ENCODE measurements at regions not wholly inside any gene's neighbourhood (a gene's known extent, or its start where the extent isn't known, plus 50 kb on each side); places are given as distances from the start of the nearest gene placed in this dataset.

GRCh38 chr14:53786045-53786444 lies 170.6 kb downstream of the BMP4 start:
- H4K20me1 ChIP-seq (ENCODE audit: control insufficient read depth, extremely low read depth, insufficient read depth, low read length): no peaks in the 10 kb centered on the region
- no peak for FAIRE-seq
- no peak overlapping the region for H3K27ac ChIP-seq (ENCODE audit: control insufficient read depth, insufficient read depth, low read length)
- no peak overlapping the region for H3K9ac ChIP-seq (ENCODE audit: control insufficient read depth, extremely low read depth, insufficient read depth, low read length)
- dilution Hi-C loops (cut with MboI; ENCODE audit: extremely low pct_ligation_motif_present, low sequenced_read_pairs): no loop called here
- H3K9me3 ChIP-seq (ENCODE audit: control insufficient read depth, low read depth, low read length): no peaks in the 10 kb centered on the region
- DNase-seq (ENCODE audit: low read depth, low spot score): no peak
- H3K79me2 ChIP-seq (ENCODE audit: control insufficient read depth, insufficient read depth, low read length): no peaks in the 10 kb centered on the region
- peaks cover 5% of the 10 kb centered on the region for H3K27me3 ChIP-seq (ENCODE audit: control insufficient read depth, extremely low read depth, insufficient read depth, low read length)
- no peaks in the 10 kb centered on the region for H3K9me1 ChIP-seq (ENCODE audit: control insufficient read depth, extremely low read depth, insufficient read depth, low read length)
- no peak overlapping the region for H2AFZ ChIP-seq (ENCODE audit: control insufficient read depth, low read length)
- no peak for TF ChIP-seq EZH2 (IDR thresholded peaks at IDR 0.05; ENCODE audit: low read length)
- TF ChIP-seq CTCF (optimal IDR thresholded peaks at IDR 0.05 in 1 of 3, IDR thresholded peaks at IDR 0.05 in 1 of 3, conservative IDR thresholded peaks at IDR 0.05 in 1 of 3; ENCODE audit: extremely low read depth in 1 of 3, insufficient read depth in 2 of 3, low read length in 3 of 3): no peak
- no peak overlapping the region for H3K4me2 ChIP-seq (ENCODE audit: control insufficient read depth, extremely low read depth, insufficient read depth, low read depth, low read length)
- no peaks in the 10 kb centered on the region for H3K4me1 ChIP-seq (ENCODE audit: control insufficient read depth, extremely low read depth, insufficient read depth, low read length)
- no peaks in the 10 kb centered on the region for H3K36me3 ChIP-seq (ENCODE audit: control insufficient read depth in 2 of 2, extremely low read depth in 1 of 2, insufficient read depth in 2 of 2, low read length in 2 of 2)
- no peak overlapping the region for H3K4me3 ChIP-seq (ENCODE audit: control insufficient read depth in 2 of 3, extremely low read depth in 1 of 3, insufficient read depth in 2 of 3, low read depth in 1 of 3, low read length in 3 of 3)

- H4K20me1 ChIP-seq (ENCODE audit: control insufficient read depth, extremely low read depth, insufficient read depth, low read length): no peaks in the 10 kb centered on the region
- no peaks in the 10 kb centered on the region for H3K4me1 ChIP-seq (ENCODE audit: control insufficient read depth, extremely low read depth, insufficient read depth, low read length)
- no peaks in the 10 kb centered on the region for H3K79me2 ChIP-seq (ENCODE audit: control insufficient read depth, insufficient read depth, low read length)
- no peak overlapping the region for H2AFZ ChIP-seq (ENCODE audit: control insufficient read depth, low read length)
- H3K9me1 ChIP-seq (ENCODE audit: control insufficient read depth, extremely low read depth, insufficient read depth, low read length): no peaks in the 10 kb centered on the region
- H3K36me3 ChIP-seq (ENCODE audit: control insufficient read depth in 2 of 2, extremely low read depth in 1 of 2, insufficient read depth in 2 of 2, low read length in 2 of 2): no peaks in the 10 kb centered on the region
- TF ChIP-seq EZH2 (IDR thresholded peaks at IDR 0.05; ENCODE audit: low read length) (no peak), CTCF (optimal IDR thresholded peaks at IDR 0.05 in 1 of 3, IDR thresholded peaks at IDR 0.05 in 1 of 3, conservative IDR thresholded peaks at IDR 0.05 in 1 of 3; ENCODE audit: extremely low read depth in 1 of 3, insufficient read depth in 2 of 3, low read length in 3 of 3) (no peak)
- DNase-seq (ENCODE audit: low read depth, low spot score): no peak
- H3K4me3 ChIP-seq (ENCODE audit: control insufficient read depth in 2 of 3, extremely low read depth in 1 of 3, insufficient read depth in 2 of 3, low read depth in 1 of 3, low read length in 3 of 3): no peak overlapping the region
- H3K9ac ChIP-seq (ENCODE audit: control insufficient read depth, extremely low read depth, insufficient read depth, low read length): no peak overlapping the region
- H3K27me3 ChIP-seq (ENCODE audit: control insufficient read depth, extremely low read depth, insufficient read depth, low read length): peaks cover 12% of the 10 kb centered on the region
- H3K9me3 ChIP-seq (ENCODE audit: control insufficient read depth, low read depth, low read length): no peaks in the 10 kb centered on the region
- no peak overlapping the region for H3K27ac ChIP-seq (ENCODE audit: control insufficient read depth, insufficient read depth, low read length)
- no peak overlapping the region for H3K4me2 ChIP-seq (ENCODE audit: control insufficient read depth, extremely low read depth, insufficient read depth, low read depth, low read length)
- no peak for FAIRE-seq
- dilution Hi-C loops (cut with MboI; ENCODE audit: extremely low pct_ligation_motif_present, low sequenced_read_pairs): no loop called here
Measured at GRCh38 chr14:53784688-53785087, 171.9 kb downstream of the BMP4 start.

Measured in keratinocyte (primary cell).